ENCODE measurements at regions not wholly inside any gene's neighbourhood (a gene's known extent, or its start where the extent isn't known, plus 50 kb on each side); places are given as distances from the start of the nearest gene placed in this dataset.

DNA sequence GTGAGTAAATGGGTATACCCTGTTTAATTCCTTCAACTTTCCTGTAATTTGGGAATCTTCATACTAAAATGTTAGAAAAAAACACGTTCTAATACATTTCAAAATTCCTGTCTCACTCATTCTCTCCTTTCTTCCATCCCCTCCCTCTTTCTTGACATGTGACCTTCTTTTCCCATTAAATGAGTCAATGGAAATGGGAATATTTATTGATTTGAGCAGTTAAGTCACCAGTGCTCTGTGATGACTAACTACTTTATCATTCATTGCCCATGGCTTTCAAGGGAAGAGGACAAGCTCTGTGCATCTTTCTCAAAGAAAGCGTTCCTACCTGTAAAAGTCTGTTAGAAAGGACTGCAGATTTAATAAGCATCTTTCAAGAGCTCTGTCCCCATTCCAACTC lies 144.4 kb upstream of the MAP3K1 start:
- Histone ChIP-seq H2BK120ac (ENCODE audit: low read depth, low read length, poor library complexity, severe bottlenecking) (no peak overlapping the region), H4K20me1 (ENCODE audit: control insufficient read depth, insufficient read depth, insufficient read length) (no peaks in the 10 kb centered on the region), H3K4ac (ENCODE audit: low read depth, low read length) (no peak overlapping the region), H3K79me2 (ENCODE audit: insufficient read depth, low read length) (no peaks in the 10 kb centered on the region), H3K56ac (ENCODE audit: insufficient read length, low read depth, low read length) (no peak overlapping the region), H3K79me1 (ENCODE audit: insufficient read depth, low read depth, low read length, poor library complexity, severe bottlenecking) (no peaks in the 10 kb centered on the region), H4K8ac (replicated peaks; ENCODE audit: insufficient read length, low read depth, low read length) (no peak overlapping the region), H2AFZ (ENCODE audit: low read length) (no peak overlapping the region), H3K9me3 (ENCODE audit: control insufficient read depth, low read depth, low read length) (no peaks in the 10 kb centered on the region), H3T11ph (ENCODE audit: low read length) (no peak overlapping the region), H2BK12ac (ENCODE audit: insufficient read length, low read depth, low read length) (no peak overlapping the region), H3K18ac (ENCODE audit: insufficient read length, low read depth, low read length) (no peak overlapping the region), H4K91ac (ENCODE audit: insufficient read length, low read depth, low read length) (no peak overlapping the region), H3K27me3 (ENCODE audit: insufficient read depth, low read length) (no peaks in the 10 kb centered on the region; the same call in 1 of the 2 replicates), H2BK20ac (ENCODE audit: low read depth, low read length, poor library complexity, severe bottlenecking) (no peak overlapping the region), H3K23ac (ENCODE audit: insufficient read length, low read depth, low read length) (no peak overlapping the region), H4K5ac (ENCODE audit: insufficient read length, low read depth, low read length) (no peak overlapping the region), H3K27ac (ENCODE audit: insufficient read length, low read depth, low read length) (no peak overlapping the region), H2BK15ac (ENCODE audit: low read depth, low read length) (no peak overlapping the region), H3K9ac (ENCODE audit: extremely low read depth, insufficient read length, low read length) (no peak overlapping the region), H3K14ac (ENCODE audit: insufficient read depth, low read length) (no peak overlapping the region), H3K4me1 (ENCODE audit: insufficient read depth, low read length) (peaks cover 18% of the 10 kb centered on the region), H2BK5ac (ENCODE audit: insufficient read length, low read length) (no peak overlapping the region), H2AK5ac (ENCODE audit: insufficient read length, low read length) (no peak overlapping the region), H3K23me2 (ENCODE audit: insufficient read length, low read depth, low read length, poor library complexity, severe bottlenecking) (no peaks in the 10 kb centered on the region), H3K4me2 (ENCODE audit: insufficient read depth, insufficient read length, low read length) (peak overlapping the region; percentile 49)
- TF ChIP-seq, protein P1, sequence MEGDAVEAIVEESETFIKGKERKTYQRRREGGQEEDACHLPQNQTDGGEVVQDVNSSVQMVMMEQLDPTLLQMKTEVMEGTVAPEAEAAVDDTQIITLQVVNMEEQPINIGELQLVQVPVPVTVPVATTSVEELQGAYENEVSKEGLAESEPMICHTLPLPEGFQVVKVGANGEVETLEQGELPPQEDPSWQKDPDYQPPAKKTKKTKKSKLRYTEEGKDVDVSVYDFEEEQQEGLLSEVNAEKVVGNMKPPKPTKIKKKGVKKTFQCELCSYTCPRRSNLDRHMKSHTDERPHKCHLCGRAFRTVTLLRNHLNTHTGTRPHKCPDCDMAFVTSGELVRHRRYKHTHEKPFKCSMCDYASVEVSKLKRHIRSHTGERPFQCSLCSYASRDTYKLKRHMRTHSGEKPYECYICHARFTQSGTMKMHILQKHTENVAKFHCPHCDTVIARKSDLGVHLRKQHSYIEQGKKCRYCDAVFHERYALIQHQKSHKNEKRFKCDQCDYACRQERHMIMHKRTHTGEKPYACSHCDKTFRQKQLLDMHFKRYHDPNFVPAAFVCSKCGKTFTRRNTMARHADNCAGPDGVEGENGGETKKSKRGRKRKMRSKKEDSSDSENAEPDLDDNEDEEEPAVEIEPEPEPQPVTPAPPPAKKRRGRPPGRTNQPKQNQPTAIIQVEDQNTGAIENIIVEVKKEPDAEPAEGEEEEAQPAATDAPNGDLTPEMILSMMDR (conservative IDR thresholded peaks at IDR 0.05) = no peak
- no peak for DNase-seq
- no peak overlapping the region for H3K4me3 Mint-ChIP-seq
- H3K9me3 Mint-ChIP-seq = peaks cover 0 to 4% of the 10 kb centered on the region in 2 experiments; a peak in 3 of 5 replicates
- peak overlapping the region in 1 of 3 experiments; percentile 2; a peak in 2 of 7 replicates for H3K27ac Mint-ChIP-seq
- peaks cover 28% of the 10 kb centered on the region for H3K27me3 Mint-ChIP-seq (ENCODE audit: low read depth)
- H3K36me3 Mint-ChIP-seq (ENCODE audit: insufficient read depth in 1 of 3, low read depth in 3 of 3) = no peaks in the 10 kb centered on the region; a peak in 1 of 7 replicates
- peaks cover 36 to 46% of the 10 kb centered on the region in 2 experiments for H3K4me1 Mint-ChIP-seq
- no CpG with 5 or more reads among the region's 2 CpGs for WGBS (ENCODE audit: extremely low coverage, insufficient read length, low lambda C conversion rate)

Measured in H9 (cell line).